ENCODE measurements at regions not wholly inside any gene's neighbourhood (a gene's known extent, or its start where the extent isn't known, plus 50 kb on each side); places are given as distances from the start of the nearest gene placed in this dataset.

DNA sequence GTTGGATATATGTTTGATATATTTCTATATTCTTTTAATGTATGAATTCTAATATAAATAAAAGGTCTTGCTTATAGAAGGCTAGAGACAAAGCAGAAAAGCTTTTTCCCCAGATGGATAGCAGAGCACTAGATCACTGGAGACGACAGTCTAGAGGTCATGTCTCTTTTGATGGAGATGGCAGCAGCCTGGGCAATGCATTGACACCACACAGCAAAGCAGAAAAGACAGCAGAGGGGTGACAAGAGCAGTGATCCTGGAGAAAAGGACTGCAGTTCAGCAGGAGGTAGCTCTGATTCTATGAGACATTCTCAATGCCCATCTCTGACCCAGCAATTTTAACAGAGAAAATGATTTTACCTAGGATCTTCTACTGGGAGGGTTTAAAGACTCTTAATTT is 210.6 kb downstream of the DTHD1 start:
- DNase-seq (ENCODE audit: low read depth, low spot score): no peak
- no peak overlapping the region for H3K27ac ChIP-seq

GRCh38 chr4:36492590-36492989 is 211.2 kb downstream of the DTHD1 start:
- H3K27ac ChIP-seq: no peak overlapping the region
- no peak for DNase-seq (ENCODE audit: low read depth, low spot score)

DNA sequence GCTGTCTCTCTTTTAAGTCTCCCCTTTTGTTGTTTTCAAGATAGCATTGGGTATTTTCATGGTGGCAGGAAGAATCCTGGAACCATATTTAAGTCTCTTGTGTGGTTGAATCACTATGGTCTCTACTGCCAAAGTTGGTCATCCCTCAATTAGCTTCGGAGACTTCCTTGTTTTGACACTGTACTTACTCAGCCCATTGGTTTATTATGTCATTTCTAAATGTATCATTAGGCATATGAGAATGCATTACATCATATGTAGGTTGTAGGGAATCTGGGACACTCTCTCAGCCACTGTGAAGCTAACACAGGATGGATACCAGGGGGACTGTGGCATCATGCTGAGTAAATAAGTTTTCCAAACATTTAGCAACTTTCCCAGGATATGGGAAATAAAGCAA is 211.8 kb downstream of the DTHD1 start:
- no peak overlapping the region for H3K27ac ChIP-seq
- peak; percentile 0 for DNase-seq (ENCODE audit: low read depth, low spot score)

GRCh38 chr4:36494016-36494415 is 212.6 kb downstream of the DTHD1 start:
- no peak overlapping the region for H3K27ac ChIP-seq
- DNase-seq (ENCODE audit: low read depth, low spot score): no peak

DNA sequence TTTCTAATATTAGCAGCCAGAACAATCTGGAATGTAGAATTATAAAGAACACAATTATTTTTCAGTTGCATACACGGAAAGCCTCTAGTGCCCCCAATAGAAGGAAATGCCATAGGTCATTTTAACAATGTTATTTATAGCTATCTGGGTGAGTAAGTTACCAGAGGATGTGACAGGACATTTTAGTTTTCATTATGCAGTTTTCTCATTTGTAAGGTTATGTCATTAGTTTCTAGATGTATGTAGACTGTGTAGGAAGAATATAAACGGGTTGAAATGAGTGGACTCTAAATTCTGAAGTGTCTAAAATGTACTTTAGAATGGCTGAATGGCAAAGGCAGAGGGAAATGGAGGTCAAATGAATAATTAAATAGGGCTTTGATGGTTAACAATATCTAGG is 213.3 kb downstream of the DTHD1 start:
- no peak for DNase-seq (ENCODE audit: low read depth, low spot score)
- H3K27ac ChIP-seq: no peak overlapping the region

- peak; percentile 39 for DNase-seq (ENCODE audit: low read depth, low spot score)
- H3K27ac ChIP-seq: no peak overlapping the region
Measured at GRCh38 chr4:36502350-36502749, 220.9 kb downstream of the DTHD1 start.

- H3K27ac ChIP-seq: no peak overlapping the region
- no peak for DNase-seq (ENCODE audit: low read depth, low spot score)
Measured at GRCh38 chr4:36508394-36508793, 227.0 kb downstream of the DTHD1 start.

DNA sequence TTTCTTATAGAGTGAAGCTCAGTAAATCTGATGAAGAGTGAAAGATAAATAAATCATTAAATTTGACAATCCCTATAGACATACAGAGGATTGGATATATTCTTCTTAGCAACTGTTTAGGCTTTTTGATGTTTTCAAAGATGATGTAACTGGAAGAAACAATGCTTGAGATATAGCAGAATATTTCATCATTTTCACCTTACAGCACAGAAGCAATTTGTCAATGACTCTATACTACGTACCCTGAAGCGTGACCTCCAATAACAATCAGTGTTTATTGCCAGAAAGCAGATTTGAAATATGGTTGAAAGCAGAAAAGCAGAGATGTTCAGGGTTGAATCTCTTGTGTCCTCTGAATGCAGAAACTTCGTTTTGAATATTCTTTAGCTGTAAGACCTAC is 228.4 kb downstream of the DTHD1 start:
- no peak for DNase-seq (ENCODE audit: low read depth, low spot score)
- no peak overlapping the region for H3K27ac ChIP-seq

DNA sequence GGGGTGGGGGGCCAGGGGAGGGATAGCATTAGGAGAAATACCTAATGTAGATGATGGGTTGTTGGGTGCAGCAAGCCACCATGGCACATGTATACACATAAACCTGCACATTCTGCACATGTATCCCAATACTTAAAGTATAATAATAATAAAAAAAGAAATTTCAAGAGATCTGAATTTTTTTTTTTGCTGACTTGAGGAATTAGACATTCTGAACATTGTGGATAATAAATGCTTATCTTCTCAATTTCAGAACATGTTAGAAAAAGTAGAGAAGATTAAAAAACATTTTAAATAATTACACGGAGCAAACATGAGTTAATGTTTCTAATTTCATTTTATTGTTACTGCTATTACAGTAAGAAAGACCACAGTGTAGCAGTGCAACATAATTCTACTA is 230.4 kb downstream of the DTHD1 start:
- no peak overlapping the region for H3K27ac ChIP-seq
- DNase-seq (ENCODE audit: low read depth, low spot score): no peak

- no peak overlapping the region for H3K27ac ChIP-seq
- no peak for DNase-seq (ENCODE audit: low read depth, low spot score)
Measured at GRCh38 chr4:36516522-36517095, 235.2 kb downstream of the DTHD1 start.

DNA sequence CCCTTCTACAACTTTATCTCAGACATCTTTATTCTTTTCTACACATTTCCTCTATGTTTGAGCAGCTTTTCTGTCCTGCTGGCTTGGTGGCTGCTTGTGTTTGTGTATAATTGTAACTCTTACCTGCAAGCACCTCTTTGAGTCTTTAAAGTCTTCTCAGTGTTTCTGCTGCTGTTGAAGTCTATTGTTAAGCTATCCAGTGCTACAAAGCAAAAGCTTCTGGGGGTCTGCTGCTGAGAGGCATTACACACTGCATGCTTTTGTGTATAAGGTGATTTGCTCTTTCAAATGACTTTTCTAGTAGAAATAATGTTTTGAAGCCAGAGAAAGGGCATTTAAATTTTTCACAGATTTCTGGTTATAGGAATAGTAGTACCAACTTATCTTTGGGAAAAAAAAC is 241.8 kb downstream of the DTHD1 start:
- H3K27ac ChIP-seq: no peak overlapping the region
- no peak for DNase-seq (ENCODE audit: low read depth, low spot score)

DNA sequence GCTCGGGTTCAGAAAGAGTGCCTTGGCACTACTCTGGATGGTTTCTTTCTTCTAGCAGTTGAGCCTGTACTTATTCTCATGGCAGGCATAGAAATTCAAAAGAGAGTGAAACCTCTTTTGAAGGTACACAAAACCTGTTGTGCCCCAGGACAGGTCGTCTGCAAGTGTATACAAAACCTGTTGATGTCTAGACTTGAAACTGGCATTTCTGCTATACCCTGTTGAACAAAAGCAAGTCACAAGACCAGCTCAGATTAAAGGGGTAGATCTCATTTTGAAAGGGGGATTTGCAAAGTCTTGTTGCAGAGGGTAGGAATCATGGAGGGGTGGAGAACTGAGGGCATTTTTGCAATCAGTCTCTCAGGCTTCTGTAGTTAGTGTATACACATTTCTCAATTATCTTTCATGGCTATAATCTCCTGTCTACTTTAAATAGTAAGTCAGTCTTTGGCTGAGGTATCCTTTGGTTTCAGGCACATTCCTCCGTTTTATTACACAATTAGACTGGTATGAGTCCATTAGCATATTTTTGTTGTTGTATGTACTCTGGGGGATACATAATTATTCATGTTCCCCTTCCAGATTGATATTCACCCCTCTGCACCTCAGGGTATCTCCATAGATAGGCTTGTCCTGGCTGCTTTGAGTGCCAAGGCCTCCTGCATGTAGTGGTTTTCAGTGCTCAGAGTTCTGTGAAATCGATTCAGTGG is 251.4 kb downstream of the DTHD1 start:
- no peak overlapping the region for H3K27ac ChIP-seq
- peak; percentile 29 for DNase-seq (ENCODE audit: low read depth, low spot score)

- peak; percentile 27 for DNase-seq (ENCODE audit: low read depth, low spot score)
- peak overlapping the region; percentile 7 for H3K27ac ChIP-seq
Measured at GRCh38 chr4:36533944-36534343, 252.5 kb downstream of the DTHD1 start.

- no peak for DNase-seq (ENCODE audit: low read depth, low spot score)
- H3K27ac ChIP-seq: no peak overlapping the region
Measured at GRCh38 chr4:36547383-36547782, 266.0 kb downstream of the DTHD1 start.

- no peak for DNase-seq (ENCODE audit: low read depth, low spot score)
- no peak overlapping the region for H3K27ac ChIP-seq
Measured at GRCh38 chr4:36549252-36549651, 267.8 kb downstream of the DTHD1 start.

DNA sequence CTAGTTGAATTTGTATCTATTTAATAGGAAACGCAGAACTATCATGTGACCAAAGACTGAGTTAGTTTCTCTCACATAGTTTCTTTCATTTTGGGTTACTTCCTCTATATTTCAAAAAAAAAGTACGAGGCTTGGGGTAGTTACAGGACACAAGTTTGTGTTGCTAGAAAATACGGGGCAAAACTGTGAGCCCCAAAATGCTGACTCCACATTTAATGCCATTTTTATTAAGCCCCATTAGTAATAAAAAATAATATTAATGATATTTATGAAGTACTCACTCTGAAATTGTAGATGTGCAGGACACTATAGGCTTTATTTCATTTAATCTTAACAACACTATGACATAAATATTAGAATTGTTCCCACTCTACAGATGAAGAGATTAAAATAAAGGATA is 268.6 kb downstream of the DTHD1 start:
- no peak for DNase-seq (ENCODE audit: low read depth, low spot score)
- peak overlapping the region; percentile 94 for H3K27ac ChIP-seq

- DNase-seq (ENCODE audit: low read depth, low spot score): peak; percentile 46
- H3K27ac ChIP-seq: peak overlapping the region; percentile 94
Measured at GRCh38 chr4:36551697-36552214, 270.3 kb downstream of the DTHD1 start.

GRCh38 chr4:36553029-36553428 is 271.6 kb downstream of the DTHD1 start:
- H3K27ac ChIP-seq: peak overlapping the region; percentile 94
- DNase-seq (ENCODE audit: low read depth, low spot score): no peak

GRCh38 chr4:36553453-36553852 is 272.0 kb downstream of the DTHD1 start:
- DNase-seq (ENCODE audit: low read depth, low spot score): no peak
- no peak overlapping the region for H3K27ac ChIP-seq

- no peak for DNase-seq (ENCODE audit: low read depth, low spot score)
- H3K27ac ChIP-seq: no peak overlapping the region
Measured at GRCh38 chr4:36556984-36557383, 275.6 kb downstream of the DTHD1 start.

- no peak for DNase-seq (ENCODE audit: low read depth, low spot score)
- no peak overlapping the region for H3K27ac ChIP-seq
Measured at GRCh38 chr4:36568575-36568974, 287.2 kb downstream of the DTHD1 start.

- no peak overlapping the region for H3K27ac ChIP-seq
- DNase-seq (ENCODE audit: low read depth, low spot score): no peak
Measured at GRCh38 chr4:36573441-36573840, 292.0 kb downstream of the DTHD1 start.

All from epithelial cell of prostate (primary cell).